Stimulated activated CD8-positive, alpha-beta memory T cell treated with anti-CD3 and anti-CD28 coated beads, Interleukin-12 subunit alpha, Interleukin-12 subunit beta, amount 100 ng/mL, for 24 hours (primary cell): ENCODE measurements at regions not wholly inside any gene's neighbourhood (a gene's known extent, or its start where the extent isn't known, plus 50 kb on each side); places are given as distances from the start of the nearest gene placed in this dataset.

Experiments used
- DNase-seq: peaks from one replicate; pipeline ENCODE4 v3.0.0-alpha.2; 2020; ENCODE audit errors: extremely low read depth

DNA sequence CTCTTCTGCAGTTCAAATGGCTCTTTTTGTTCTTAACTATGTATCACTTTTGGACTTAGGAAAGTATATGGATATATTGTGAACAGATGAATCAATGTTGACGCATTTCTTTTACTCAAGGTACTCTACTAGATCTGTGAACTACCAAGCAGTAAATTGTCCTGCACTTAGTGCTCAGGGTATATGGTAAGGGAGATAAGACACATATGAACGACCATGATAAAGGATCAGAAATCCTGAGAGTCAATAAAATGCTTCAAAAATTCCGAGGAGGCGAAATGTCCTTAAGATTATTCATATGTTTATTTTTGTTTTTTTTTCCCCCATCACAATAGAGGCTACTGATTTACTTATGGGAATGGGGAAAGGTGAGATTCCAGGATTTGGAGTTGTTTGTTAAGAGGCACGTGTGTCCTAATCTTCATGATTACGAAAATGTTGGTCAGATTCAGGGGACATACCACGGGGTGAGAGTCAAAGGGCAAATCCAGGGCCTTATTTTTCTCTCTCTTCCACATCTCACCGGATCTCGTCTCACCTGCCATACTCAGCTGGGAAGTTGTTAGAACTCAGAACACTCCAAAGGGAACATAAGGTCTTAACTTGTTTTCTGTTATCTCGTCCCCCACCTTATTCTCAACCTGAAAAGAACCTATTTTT lies 475.1 kb upstream of the TBL1XR1 start:
- DNase-seq = no peak

- DNase-seq = no peak
These were observed 476.0 kb upstream of the TBL1XR1 start for GRCh38 chr3:177673112-177673914.

DNA sequence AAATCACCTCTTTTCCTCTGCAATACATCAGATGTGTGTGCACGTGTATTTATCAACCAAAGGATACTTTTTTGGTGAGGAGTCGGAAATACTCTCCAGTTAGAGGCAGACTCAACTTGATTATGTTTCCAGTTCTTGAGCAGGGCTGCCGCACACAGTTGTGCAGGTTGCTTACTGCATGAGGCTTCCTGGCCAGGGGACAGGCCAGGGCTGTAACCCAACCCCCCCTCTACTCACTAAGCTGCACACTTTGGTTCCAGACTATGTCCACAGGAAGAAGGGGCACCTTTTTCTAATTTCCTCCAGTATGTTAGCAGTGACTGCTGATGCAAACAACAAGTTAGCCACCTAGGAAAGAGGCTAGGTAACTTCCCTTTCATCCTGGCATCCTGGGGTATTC lies 476.9 kb upstream of the TBL1XR1 start:
- DNase-seq = no peak

DNA sequence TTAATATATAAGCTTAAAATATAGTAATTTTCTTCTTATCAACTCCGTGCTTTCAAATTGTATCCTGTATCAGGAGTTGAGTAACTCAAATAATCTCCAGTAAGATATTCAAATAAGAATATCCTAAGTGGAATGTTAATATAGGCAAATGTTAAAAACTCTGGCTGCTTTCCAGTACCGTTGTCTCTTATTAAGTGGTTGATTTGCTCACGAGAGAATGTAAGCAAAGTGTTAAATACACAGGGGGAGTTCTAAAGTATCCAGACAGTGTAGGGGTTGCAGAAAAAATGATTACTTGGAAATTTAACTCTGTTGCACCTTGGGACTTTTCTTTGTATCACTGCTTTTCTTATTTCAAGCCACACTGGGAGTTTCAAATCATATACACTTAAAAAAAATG lies 478.9 kb upstream of the TBL1XR1 start:
- DNase-seq = no peak

- DNase-seq = no peak
These were observed 479.8 kb upstream of the TBL1XR1 start for GRCh38 chr3:177676947-177677587.

DNA sequence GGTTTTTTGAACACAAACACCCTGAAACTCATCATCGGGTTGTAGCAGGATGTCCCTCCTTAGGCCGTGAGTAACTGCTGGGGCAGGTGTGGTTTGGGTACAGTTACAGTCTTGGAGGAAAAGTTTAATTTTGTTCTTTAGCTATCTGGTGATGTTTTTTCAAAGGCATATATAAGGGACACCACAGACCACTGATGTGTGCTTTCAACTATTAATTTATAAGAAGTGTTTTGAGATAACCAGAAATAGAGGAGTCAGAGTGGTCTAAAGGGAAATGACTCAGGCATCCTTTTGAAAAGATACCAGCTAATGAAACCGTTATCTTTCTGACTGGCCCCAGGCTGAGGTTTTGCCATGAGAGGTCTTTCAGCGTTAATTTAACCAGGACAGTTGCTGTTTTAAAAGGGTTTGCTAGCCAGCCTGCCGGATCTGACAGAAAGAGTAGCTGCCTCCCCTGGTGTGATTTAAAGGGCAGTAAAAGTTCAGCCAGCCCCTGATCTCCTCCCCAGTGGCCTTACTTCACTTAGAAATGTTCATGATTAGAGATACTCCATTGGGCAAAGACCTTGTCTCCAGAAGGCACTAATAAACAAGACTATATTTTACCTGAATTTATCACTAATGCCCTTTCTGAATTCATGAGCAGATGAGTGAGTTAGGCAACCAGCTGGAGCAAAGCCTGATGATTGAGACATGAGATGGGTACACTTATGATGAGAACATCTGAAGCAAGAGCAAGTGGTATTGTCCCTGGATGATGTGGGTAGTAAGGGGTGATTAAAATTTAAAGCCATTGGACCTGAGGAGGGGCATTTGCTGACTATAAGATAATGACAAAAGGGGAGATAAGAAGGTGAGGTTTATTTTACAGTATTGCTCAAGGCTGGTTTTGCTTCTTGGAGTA lies 482.5 kb upstream of the TBL1XR1 start:
- DNase-seq = no peak

DNA sequence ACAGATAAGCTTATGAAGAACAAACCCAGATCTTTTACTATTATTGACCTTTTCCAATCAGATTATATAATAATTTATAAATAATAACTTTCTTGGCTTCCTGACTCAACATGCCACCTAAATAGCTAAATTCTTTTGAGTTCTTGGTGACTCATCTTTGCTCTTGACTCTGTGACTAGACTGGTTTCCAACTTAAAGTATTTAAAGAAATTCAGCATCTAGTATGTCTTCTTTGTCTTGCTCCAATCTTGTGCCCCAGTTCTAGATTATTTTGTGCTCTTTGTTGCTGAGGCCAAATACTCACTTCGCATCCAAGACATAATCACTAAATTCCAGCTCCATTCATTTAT lies 483.2 kb upstream of the TBL1XR1 start:
- DNase-seq = no peak

DNA sequence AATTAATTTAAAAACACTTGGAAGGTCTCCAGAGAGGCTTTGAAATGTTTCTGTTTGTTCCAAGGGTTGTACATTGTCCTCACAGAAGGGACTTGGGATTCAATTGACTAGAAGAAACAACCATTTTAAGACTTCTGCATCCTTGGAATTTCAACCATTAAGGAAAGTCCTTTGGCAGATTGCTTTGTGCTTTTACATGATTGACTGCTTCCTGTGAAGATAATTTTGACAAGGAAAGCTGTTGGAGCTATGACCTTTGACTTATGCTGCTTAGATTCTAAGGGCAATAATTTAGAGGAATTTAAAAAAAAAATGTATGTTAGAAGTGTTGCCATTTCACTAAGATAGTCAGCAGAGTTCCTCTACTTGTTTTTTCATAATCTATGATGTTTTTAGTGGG lies 483.9 kb upstream of the TBL1XR1 start:
- no peak for DNase-seq

- DNase-seq = no peak
These were observed 484.6 kb upstream of the TBL1XR1 start for GRCh38 chr3:177681852-177682251.

DNA sequence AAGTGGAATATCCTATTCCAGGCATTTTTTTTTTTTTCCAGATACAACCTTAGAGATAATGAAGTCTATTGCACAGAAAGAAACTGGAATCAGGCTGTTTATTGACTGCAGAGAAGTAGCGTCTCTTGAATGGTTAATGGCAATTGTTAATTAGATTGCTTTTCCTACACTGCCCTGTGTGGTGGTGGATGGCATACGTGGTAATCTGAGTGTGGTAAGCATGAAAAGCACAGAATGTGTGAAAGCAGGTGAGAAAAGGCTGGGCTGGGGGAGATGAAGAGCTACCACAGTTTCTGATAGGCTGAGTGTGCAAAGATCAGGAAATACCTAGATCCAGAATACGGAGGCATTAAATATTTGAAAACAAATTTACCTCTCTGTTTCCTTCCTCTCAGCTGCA lies 486.3 kb upstream of the TBL1XR1 start:
- DNase-seq = no peak

- DNase-seq = no peak
These were observed 489.4 kb upstream of the TBL1XR1 start for GRCh38 chr3:177686671-177687070.

DNA sequence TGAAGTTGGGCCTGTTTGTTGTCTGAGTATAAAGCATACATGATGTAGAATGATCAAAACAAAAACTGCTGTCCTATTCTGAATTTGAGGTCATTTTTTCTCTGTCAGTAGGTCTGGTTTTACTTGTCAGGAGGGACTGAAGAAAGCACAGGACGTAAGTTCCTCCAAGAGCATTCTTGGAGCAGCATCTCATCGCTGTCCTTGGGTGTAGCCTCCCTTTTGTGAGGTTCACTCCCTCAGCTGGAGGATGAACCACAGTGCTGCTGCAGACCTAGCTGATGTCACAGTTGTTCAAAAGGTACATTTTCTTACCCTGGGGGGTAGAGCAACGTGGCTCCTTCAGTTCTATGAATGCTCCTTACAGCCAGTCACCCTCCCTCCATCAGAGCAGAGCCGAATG lies 490.0 kb upstream of the TBL1XR1 start:
- DNase-seq = no peak

DNA sequence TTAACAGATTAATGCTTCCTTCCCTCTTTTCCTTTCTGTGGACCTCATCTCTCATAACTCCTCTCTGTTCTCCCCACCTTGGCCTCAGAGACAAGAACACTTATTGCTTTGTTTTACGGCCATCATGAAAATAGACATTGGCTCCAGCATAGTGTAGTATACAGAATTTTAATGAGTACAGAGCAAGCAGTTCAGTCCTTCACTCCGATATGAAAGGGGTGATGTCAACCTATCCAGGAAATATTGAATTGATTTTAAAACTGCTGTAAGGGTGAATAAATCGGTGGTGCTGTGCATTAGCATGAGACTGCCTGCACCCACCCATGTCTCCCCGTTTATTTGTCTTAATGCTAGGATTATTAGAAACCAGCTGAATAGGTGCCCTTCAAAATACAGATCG lies 490.9 kb upstream of the TBL1XR1 start:
- DNase-seq = no peak

DNA sequence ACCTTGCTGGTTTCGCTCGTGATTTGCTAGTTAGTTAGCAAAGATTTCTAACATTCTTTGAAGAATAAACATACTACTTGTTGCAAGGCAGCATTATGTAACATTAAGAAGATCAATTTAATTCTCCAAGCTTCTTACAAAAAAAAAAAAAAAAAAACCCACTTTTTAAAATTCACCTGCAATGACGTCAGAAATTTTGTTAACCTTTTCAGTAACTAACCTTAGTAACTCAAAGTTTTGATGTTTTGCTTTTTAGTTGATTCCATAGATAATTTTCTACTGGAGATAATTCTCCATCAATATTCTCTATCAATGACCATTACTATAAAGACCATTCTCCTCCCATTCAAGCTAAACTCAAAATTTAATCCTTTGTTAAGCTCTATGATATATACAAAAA lies 491.8 kb upstream of the TBL1XR1 start:
- no peak for DNase-seq

GRCh38 chr3:177689869-177690268 lies 492.6 kb upstream of the TBL1XR1 start:
- DNase-seq = no peak

- DNase-seq = no peak
These were observed 493.0 kb upstream of the TBL1XR1 start for GRCh38 chr3:177690306-177690705.

DNA sequence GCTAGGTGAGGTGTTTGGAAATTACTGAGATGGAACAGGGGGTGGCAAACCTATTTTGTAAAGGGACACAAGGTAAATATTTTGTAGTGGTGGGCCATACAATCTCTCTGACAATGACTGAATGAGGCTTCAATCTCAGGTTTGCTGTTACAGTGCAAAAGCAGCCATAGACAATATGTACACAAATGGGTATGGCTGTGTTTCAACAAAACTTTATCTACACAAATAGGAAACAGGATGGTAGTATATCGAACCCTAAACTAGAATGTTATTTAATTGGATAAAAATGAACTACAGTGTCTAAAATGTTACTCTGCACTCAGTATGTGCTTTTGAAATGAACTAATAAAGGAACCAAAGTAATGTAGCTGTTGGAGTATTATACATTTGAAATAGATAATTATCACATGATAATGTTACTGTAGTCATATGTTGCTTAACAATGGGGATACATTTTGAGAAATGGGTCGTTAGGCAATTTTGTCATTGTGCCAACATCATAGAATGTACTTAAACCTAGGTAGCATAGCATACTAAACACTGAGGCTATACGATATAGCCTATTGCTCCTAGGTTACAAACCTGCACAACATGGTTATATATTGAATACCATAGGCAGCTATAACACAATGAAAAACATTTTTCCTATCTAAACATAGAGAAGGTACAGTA lies 495.2 kb upstream of the TBL1XR1 start:
- no peak for DNase-seq

- DNase-seq = no peak
These were observed 496.5 kb upstream of the TBL1XR1 start for GRCh38 chr3:177693616-177694264.

DNA sequence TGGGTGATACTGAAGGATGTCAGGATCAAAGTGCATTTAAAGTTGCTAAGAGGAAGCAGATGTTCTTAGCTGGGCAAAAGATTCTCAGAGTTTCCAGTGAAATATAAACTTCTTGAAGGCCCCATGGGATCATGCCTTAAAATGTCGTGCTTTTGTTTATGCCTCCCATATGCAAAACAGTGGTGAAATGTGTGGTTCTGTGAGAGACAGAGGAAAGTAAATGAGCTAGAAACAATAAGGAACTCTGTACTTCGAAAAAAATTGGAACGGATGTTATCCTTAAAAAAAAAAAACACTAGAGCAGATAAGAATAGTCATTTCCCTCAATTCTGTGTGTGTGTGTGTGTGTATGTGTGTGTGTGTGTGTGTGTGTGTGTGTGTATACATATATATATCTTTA lies 497.0 kb upstream of the TBL1XR1 start:
- no peak for DNase-seq

DNA sequence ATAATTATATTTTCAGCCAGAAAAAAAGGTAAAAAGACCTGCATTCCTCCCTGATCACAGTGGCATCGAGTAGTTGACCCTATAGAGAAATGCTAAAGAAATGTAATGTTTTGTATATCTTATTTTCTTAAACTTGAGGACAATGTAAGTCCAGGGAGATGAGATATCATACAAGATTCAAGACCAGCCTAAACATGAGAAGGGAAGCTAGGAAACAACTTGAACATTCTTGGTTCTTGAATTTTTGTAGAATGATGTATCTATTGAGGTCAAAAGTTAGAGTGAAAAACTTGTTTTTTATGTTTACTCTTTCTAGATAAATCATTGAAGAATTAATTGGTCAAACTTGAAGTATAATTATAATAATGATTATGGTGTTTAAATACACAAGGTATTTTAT lies 497.7 kb upstream of the TBL1XR1 start:
- DNase-seq = no peak

GRCh38 chr3:177700117-177700516 lies 502.8 kb upstream of the TBL1XR1 start:
- DNase-seq = no peak
